NCI-H2107 treated with DMSO at 0.1 percent for 48 hours (cell line): ENCODE measurements at regions not wholly inside any gene's neighbourhood (a gene's known extent, or its start where the extent isn't known, plus 50 kb on each side); places are given as distances from the start of the nearest gene placed in this dataset.

Source experiments
- DNase-seq: peaks from one replicate; lab custom pipeline; 2025; ENCODE audit not compliant: unreplicated experiment; lab: John Stamatoyannopoulos, UW

- DNase-seq, result no peak
These were observed 133.2 kb upstream of the ARHGAP5 start for GRCh38 chr14:31943861-31944255.

- DNase-seq, result no peak
These were observed 132.6 kb upstream of the ARHGAP5 start for GRCh38 chr14:31944256-31945073.

GRCh38 chr14:31945074-31945613 lies 132.0 kb upstream of the ARHGAP5 start:
- peak; percentile 15 for DNase-seq

- no peak for DNase-seq
These were observed 131.4 kb upstream of the ARHGAP5 start for GRCh38 chr14:31945701-31946100.

GRCh38 chr14:31947076-31947475 lies 130.0 kb upstream of the ARHGAP5 start:
- DNase-seq, result no peak

- DNase-seq, result no peak
These were observed 129.2 kb upstream of the ARHGAP5 start for GRCh38 chr14:31947680-31948595.

- DNase-seq, result no peak
These were observed 127.4 kb upstream of the ARHGAP5 start for GRCh38 chr14:31949709-31950108.

GRCh38 chr14:31950331-31950730 lies 126.8 kb upstream of the ARHGAP5 start:
- DNase-seq, result no peak

GRCh38 chr14:31950764-31951637 lies 126.1 kb upstream of the ARHGAP5 start:
- DNase-seq, result peak; percentile 47

- no peak for DNase-seq
These were observed 125.5 kb upstream of the ARHGAP5 start for GRCh38 chr14:31951638-31951964.

- no peak for DNase-seq
These were observed 124.5 kb upstream of the ARHGAP5 start for GRCh38 chr14:31952573-31952972.

GRCh38 chr14:31953210-31953609 lies 123.9 kb upstream of the ARHGAP5 start:
- DNase-seq, result no peak

GRCh38 chr14:31954991-31955390 lies 122.1 kb upstream of the ARHGAP5 start:
- no peak for DNase-seq

GRCh38 chr14:31955936-31956579 lies 121.0 kb upstream of the ARHGAP5 start:
- DNase-seq, result no peak

- DNase-seq, result no peak
These were observed 119.5 kb upstream of the ARHGAP5 start for GRCh38 chr14:31957565-31957964.

- DNase-seq, result no peak
These were observed 117.1 kb upstream of the ARHGAP5 start for GRCh38 chr14:31960039-31960438.

- DNase-seq, result no peak
These were observed 115.2 kb upstream of the ARHGAP5 start for GRCh38 chr14:31961896-31962295.

GRCh38 chr14:31962920-31963319 lies 114.2 kb upstream of the ARHGAP5 start:
- no peak for DNase-seq

- no peak for DNase-seq
These were observed 113.5 kb upstream of the ARHGAP5 start for GRCh38 chr14:31963587-31963986.

- DNase-seq, result no peak
These were observed 112.6 kb upstream of the ARHGAP5 start for GRCh38 chr14:31964490-31964889.
